Left renal pelvis (tissue), 4 donors: ENCODE measurements at regions not wholly inside any gene's neighbourhood (a gene's known extent, or its start where the extent isn't known, plus 50 kb on each side); places are given as distances from the start of the nearest gene placed in this dataset.

Source experiments
- DNase-seq, 4 donors: peaks; one replicate each; pipeline ENCODE4 v3.0.0-alpha.2; 2013; ENCODE audit warnings: low read depth in 4 of 4, low spot score in 3 of 4

- DNase-seq = no peak
These were observed 54.4 kb upstream of the DRD2 start for GRCh38 chr11:113529606-113530005.

- DNase-seq = no peak
These were observed 53.8 kb upstream of the DRD2 start for GRCh38 chr11:113528982-113529381.

GRCh38 chr11:113526521-113526920 lies 51.3 kb upstream of the DRD2 start:
- DNase-seq = no peak
